ENCODE measurements at regions not wholly inside any gene's neighbourhood (a gene's known extent, or its start where the extent isn't known, plus 50 kb on each side); places are given as distances from the start of the nearest gene placed in this dataset.

DNA sequence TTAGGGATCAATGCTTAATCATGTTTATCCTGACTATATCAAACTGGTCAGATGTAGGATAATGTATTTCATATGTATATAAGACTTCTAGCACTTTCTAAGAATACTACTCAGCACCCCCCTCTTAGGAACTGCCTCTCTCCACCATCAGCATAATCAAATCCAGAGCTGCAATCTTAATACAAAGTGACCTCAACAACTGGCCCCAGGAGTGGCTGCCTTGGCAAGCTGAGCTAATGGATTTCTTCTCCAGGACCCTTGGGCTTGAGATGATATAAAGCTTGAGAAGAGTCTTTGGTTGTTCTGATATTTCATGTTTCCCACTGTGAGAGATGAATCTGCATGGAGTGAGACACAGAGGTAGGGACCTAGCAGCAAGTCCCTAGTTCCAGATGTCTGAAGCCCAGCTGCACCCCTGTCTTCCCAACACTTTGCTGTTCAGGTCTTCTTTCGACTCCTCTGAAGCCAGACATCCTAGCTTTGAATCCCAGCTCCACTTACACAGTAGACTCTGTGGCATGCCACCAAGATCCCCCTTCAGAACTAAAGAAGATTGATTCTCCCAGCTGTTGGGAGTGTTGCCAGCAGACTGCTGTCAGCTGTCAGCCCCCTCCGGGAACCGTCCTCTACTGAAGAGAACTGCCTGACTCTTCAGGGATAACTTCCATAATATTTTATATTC lies 309.3 kb upstream of the UBE2E2 start (continued):
- TF ChIP-seq, protein P1, sequence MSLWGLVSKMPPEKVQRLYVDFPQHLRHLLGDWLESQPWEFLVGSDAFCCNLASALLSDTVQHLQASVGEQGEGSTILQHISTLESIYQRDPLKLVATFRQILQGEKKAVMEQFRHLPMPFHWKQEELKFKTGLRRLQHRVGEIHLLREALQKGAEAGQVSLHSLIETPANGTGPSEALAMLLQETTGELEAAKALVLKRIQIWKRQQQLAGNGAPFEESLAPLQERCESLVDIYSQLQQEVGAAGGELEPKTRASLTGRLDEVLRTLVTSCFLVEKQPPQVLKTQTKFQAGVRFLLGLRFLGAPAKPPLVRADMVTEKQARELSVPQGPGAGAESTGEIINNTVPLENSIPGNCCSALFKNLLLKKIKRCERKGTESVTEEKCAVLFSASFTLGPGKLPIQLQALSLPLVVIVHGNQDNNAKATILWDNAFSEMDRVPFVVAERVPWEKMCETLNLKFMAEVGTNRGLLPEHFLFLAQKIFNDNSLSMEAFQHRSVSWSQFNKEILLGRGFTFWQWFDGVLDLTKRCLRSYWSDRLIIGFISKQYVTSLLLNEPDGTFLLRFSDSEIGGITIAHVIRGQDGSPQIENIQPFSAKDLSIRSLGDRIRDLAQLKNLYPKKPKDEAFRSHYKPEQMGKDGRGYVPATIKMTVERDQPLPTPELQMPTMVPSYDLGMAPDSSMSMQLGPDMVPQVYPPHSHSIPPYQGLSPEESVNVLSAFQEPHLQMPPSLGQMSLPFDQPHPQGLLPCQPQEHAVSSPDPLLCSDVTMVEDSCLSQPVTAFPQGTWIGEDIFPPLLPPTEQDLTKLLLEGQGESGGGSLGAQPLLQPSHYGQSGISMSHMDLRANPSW (CRISPR knock-in tag; conservative IDR thresholded peaks at IDR 0.05; ENCODE audit: low read depth), result no peak
- TF ChIP-seq, protein P2, sequence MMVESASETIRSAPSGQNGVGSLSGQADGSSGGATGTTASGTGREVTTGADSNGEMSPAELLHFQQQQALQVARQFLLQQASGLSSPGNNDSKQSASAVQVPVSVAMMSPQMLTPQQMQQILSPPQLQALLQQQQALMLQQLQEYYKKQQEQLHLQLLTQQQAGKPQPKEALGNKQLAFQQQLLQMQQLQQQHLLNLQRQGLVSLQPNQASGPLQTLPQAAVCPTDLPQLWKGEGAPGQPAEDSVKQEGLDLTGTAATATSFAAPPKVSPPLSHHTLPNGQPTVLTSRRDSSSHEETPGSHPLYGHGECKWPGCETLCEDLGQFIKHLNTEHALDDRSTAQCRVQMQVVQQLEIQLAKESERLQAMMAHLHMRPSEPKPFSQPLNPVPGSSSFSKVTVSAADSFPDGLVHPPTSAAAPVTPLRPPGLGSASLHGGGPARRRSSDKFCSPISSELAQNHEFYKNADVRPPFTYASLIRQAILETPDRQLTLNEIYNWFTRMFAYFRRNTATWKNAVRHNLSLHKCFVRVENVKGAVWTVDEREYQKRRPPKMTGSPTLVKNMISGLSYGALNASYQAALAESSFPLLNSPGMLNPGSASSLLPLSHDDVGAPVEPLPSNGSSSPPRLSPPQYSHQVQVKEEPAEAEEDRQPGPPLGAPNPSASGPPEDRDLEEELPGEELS (CRISPR knock-in tag; IDR thresholded peaks at IDR 0.05), result no peak
- TF ChIP-seq, protein P3, sequence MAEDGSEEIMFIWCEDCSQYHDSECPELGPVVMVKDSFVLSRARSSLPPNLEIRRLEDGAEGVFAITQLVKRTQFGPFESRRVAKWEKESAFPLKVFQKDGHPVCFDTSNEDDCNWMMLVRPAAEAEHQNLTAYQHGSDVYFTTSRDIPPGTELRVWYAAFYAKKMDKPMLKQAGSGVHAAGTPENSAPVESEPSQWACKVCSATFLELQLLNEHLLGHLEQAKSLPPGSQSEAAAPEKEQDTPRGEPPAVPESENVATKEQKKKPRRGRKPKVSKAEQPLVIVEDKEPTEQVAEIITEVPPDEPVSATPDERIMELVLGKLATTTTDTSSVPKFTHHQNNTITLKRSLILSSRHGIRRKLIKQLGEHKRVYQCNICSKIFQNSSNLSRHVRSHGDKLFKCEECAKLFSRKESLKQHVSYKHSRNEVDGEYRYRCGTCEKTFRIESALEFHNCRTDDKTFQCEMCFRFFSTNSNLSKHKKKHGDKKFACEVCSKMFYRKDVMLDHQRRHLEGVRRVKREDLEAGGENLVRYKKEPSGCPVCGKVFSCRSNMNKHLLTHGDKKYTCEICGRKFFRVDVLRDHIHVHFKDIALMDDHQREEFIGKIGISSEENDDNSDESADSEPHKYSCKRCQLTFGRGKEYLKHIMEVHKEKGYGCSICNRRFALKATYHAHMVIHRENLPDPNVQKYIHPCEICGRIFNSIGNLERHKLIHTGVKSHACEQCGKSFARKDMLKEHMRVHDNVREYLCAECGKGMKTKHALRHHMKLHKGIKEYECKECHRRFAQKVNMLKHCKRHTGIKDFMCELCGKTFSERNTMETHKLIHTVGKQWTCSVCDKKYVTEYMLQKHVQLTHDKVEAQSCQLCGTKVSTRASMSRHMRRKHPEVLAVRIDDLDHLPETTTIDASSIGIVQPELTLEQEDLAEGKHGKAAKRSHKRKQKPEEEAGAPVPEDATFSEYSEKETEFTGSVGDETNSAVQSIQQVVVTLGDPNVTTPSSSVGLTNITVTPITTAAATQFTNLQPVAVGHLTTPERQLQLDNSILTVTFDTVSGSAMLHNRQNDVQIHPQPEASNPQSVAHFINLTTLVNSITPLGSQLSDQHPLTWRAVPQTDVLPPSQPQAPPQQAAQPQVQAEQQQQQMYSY (CRISPR knock-in tag; IDR thresholded peaks at IDR 0.05), result no peak
- TF ChIP-seq IRF2 (CRISPR knock-in tag; IDR thresholded peaks at IDR 0.05; ENCODE audit: borderline replicate concordance, low read depth) (no peak), GABPB1 (CRISPR knock-in tag; IDR thresholded peaks at IDR 0.05) (no peak), CREB1 (CRISPR knock-in tag; IDR thresholded peaks at IDR 0.05) (no peak), JAZF1 (CRISPR knock-in tag; IDR thresholded peaks at IDR 0.05) (no peak)
- TF ChIP-seq, protein P4, sequence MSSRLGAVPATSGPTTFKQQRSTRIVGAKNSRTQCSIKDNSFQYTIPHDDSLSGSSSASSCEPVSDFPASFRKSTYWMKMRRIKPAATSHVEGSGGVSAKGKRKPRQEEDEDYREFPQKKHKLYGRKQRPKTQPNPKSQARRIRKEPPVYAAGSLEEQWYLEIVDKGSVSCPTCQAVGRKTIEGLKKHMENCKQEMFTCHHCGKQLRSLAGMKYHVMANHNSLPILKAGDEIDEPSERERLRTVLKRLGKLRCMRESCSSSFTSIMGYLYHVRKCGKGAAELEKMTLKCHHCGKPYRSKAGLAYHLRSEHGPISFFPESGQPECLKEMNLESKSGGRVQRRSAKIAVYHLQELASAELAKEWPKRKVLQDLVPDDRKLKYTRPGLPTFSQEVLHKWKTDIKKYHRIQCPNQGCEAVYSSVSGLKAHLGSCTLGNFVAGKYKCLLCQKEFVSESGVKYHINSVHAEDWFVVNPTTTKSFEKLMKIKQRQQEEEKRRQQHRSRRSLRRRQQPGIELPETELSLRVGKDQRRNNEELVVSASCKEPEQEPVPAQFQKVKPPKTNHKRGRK (CRISPR knock-in tag; IDR thresholded peaks at IDR 0.05; ENCODE audit: borderline replicate concordance), result no peak
- TF ChIP-seq, protein P5, sequence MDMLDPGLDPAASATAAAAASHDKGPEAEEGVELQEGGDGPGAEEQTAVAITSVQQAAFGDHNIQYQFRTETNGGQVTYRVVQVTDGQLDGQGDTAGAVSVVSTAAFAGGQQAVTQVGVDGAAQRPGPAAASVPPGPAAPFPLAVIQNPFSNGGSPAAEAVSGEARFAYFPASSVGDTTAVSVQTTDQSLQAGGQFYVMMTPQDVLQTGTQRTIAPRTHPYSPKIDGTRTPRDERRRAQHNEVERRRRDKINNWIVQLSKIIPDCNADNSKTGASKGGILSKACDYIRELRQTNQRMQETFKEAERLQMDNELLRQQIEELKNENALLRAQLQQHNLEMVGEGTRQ (CRISPR knock-in tag; IDR thresholded peaks at IDR 0.05), result no peak

DNA sequence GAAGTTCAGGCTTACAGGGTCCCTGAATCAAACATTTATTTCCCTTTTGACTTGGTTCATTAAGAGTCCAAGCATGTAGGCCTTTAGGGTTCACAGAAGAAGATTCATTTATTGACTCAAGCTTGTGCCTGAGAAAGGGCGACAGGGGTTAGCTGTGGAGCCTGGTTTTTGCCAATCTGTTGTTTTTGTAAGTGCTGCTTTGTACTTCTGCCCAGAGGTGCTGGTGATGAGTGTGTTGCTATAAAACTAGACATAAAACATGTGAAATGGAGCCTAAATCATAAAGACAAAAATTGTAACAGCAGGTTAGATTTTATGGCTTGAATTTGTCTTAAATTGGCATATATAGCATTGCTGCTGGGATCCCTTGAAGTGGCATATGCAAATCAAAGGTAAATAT lies 308.3 kb upstream of the UBE2E2 start:
- ChIA-PET CTCF (no interaction called here), POLR2A (no interaction called here)
- TF ChIP-seq CBFB (CRISPR knock-in tag; IDR thresholded peaks at IDR 0.05; ENCODE audit: low read depth) (no peak), ZNF416 (CRISPR knock-in tag; IDR thresholded peaks at IDR 0.05) (no peak), ZNF396 (CRISPR knock-in tag; IDR thresholded peaks at IDR 0.05; ENCODE audit: borderline replicate concordance) (no peak), HMGA2 (CRISPR knock-in tag; IDR thresholded peaks at IDR 0.05) (no peak), TEAD4 (CRISPR knock-in tag; IDR thresholded peaks at IDR 0.05) (no peak), FOXJ3 (CRISPR knock-in tag; IDR thresholded peaks at IDR 0.05; ENCODE audit: borderline replicate concordance) (no peak), MYBL2 (CRISPR knock-in tag; IDR thresholded peaks at IDR 0.05) (no peak), SP1 (CRISPR knock-in tag; conservative IDR thresholded peaks at IDR 0.05) (no peak), CREB1 (CRISPR knock-in tag; IDR thresholded peaks at IDR 0.05) (no peak), NFATC4 (CRISPR knock-in tag; IDR thresholded peaks at IDR 0.05) (no peak), SMAD3 (CRISPR knock-in tag; IDR thresholded peaks at IDR 0.05; ENCODE audit: borderline replicate concordance) (no peak)
- TF ChIP-seq, protein P6, sequence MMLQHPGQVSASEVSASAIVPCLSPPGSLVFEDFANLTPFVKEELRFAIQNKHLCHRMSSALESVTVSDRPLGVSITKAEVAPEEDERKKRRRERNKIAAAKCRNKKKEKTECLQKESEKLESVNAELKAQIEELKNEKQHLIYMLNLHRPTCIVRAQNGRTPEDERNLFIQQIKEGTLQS (CRISPR knock-in tag; conservative IDR thresholded peaks at IDR 0.05), result no peak
- TF ChIP-seq, protein P7, sequence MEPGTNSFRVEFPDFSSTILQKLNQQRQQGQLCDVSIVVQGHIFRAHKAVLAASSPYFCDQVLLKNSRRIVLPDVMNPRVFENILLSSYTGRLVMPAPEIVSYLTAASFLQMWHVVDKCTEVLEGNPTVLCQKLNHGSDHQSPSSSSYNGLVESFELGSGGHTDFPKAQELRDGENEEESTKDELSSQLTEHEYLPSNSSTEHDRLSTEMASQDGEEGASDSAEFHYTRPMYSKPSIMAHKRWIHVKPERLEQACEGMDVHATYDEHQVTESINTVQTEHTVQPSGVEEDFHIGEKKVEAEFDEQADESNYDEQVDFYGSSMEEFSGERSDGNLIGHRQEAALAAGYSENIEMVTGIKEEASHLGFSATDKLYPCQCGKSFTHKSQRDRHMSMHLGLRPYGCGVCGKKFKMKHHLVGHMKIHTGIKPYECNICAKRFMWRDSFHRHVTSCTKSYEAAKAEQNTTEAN (CRISPR knock-in tag; IDR thresholded peaks at IDR 0.05), result no peak
- TF ChIP-seq, protein P8, sequence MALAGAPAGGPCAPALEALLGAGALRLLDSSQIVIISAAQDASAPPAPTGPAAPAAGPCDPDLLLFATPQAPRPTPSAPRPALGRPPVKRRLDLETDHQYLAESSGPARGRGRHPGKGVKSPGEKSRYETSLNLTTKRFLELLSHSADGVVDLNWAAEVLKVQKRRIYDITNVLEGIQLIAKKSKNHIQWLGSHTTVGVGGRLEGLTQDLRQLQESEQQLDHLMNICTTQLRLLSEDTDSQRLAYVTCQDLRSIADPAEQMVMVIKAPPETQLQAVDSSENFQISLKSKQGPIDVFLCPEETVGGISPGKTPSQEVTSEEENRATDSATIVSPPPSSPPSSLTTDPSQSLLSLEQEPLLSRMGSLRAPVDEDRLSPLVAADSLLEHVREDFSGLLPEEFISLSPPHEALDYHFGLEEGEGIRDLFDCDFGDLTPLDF (CRISPR knock-in tag; IDR thresholded peaks at IDR 0.05), result no peak
- TF ChIP-seq, protein P9, sequence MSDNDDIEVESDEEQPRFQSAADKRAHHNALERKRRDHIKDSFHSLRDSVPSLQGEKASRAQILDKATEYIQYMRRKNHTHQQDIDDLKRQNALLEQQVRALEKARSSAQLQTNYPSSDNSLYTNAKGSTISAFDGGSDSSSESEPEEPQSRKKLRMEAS (CRISPR knock-in tag; IDR thresholded peaks at IDR 0.05), result no peak
- Mint-ChIP-seq H3K9me3 (no peaks in the 10 kb centered on the region), H3K4me3 (no peak overlapping the region), H3K27ac (no peak overlapping the region), H3K27me3 (ENCODE audit: low read depth) (no peaks in the 10 kb centered on the region), H3K4me1 (peaks cover 3% of the 10 kb centered on the region; the same call in 1 of the 2 replicates), H3K36me3 (no peaks in the 10 kb centered on the region)
- no peak for DNase-seq (ENCODE audit: low spot score)
- ATAC-seq, result no peak

Data from WTC11 (cell line).